ENCODE measurements at regions not wholly inside any gene's neighbourhood (a gene's known extent, or its start where the extent isn't known, plus 50 kb on each side); places are given as distances from the start of the nearest gene placed in this dataset.

DNA sequence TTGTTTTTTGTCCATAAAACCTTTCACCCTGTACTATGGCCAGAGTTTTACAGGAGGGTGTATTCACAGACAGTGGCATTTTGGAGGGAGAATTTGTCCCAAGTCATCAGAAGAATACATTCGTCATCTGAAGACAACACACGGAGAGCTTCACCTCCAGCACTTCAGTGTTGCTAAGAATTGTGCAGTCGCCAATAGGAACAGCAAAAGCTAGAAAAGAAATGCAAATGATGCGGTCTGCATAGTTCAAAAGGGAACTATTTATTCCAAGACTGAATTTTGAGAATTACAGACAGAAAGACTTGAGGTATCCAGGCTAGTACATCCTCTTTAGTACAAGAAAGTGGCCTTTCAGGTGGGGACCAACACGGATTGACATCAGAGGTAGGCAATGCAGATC, 399.2 kb upstream of the KIF2A start:
- WGBS, 2 donors, result 77 to 79% methylated on average over 5 of the region's 5 CpGs
- Histone ChIP-seq H3K9me3 (peaks cover 0 to 2% (median 0%) of the 10 kb centered on the region in 11 donors), H3K4me3 (no peak overlapping the region), H3K27ac (no peak overlapping the region), H3K4me1 (peaks cover 0 to 2% (median 0%) of the 10 kb centered on the region in 9 donors), H3K36me3 (no peaks in the 10 kb centered on the region), H3K27me3 (no peaks in the 10 kb centered on the region)
- ATAC-seq (no peak), DNase-seq (no peak)
- TF ChIP-seq, protein P1, sequence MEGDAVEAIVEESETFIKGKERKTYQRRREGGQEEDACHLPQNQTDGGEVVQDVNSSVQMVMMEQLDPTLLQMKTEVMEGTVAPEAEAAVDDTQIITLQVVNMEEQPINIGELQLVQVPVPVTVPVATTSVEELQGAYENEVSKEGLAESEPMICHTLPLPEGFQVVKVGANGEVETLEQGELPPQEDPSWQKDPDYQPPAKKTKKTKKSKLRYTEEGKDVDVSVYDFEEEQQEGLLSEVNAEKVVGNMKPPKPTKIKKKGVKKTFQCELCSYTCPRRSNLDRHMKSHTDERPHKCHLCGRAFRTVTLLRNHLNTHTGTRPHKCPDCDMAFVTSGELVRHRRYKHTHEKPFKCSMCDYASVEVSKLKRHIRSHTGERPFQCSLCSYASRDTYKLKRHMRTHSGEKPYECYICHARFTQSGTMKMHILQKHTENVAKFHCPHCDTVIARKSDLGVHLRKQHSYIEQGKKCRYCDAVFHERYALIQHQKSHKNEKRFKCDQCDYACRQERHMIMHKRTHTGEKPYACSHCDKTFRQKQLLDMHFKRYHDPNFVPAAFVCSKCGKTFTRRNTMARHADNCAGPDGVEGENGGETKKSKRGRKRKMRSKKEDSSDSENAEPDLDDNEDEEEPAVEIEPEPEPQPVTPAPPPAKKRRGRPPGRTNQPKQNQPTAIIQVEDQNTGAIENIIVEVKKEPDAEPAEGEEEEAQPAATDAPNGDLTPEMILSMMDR (IDR thresholded peaks at IDR 0.05), result no peak
- intact Hi-C loops (cut with DNase I), result no loop called here

DNA sequence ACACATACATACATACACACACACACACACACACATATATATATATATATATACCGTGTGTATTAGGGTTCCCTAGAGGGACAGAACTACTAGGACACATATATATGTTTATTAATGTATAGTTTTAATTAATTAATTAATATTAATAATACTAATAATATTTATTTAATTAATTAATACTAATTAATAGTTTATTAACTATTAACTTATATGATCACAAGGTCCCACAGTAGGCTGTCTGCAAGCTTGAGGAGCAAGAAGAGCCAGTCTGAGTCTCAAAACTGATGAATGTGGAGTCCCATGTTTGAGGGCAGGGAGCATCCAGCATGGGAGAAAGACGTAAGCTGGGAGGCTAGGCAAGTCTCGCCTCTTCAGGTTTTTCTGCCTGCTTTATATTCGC, 398.0 kb upstream of the KIF2A start:
- DNase-seq (no peak), ATAC-seq (no peak)
- no peaks in the 10 kb centered on the region for H3K4me1 ChIP-seq
- no peaks in the 10 kb centered on the region for H3K27me3 ChIP-seq
- H3K4me3 ChIP-seq, result no peak overlapping the region
- 90 to 92% methylated on average over 4 of the region's 4 CpGs for WGBS, 2 donors
- TF ChIP-seq, protein P1 (IDR thresholded peaks at IDR 0.05), result no peak
- no peaks in the 10 kb centered on the region for H3K36me3 ChIP-seq
- H3K27ac ChIP-seq, result no peak overlapping the region
- intact Hi-C loops (cut with DNase I), result no loop called here
- H3K9me3 ChIP-seq, result peaks cover 0 to 13% (median 6%) of the 10 kb centered on the region in 11 donors

DNA sequence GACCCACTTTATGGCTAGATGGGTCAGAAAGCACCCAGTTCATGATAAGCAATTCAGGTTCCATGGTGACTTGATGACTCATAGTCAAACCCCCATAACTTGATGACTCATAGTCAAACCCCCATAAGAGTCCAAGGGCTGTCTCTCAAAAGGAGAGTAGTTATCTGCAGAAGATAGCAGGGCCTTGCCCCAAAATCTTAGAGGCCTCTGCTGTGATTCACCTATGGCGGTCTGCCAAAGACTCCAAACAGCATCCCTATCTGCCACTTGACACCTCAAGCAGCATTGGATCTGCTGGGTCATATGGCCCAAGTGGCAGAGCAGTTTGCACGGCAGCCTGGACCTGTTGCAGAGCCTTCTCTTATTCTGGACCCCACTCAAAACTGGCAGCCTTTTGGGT, 395.2 kb upstream of the KIF2A start:
- no peak overlapping the region for H3K4me3 ChIP-seq
- no peak overlapping the region for H3K27ac ChIP-seq
- no peaks in the 10 kb centered on the region for H3K36me3 ChIP-seq
- DNase-seq (no peak), ATAC-seq (no peak)
- H3K27me3 ChIP-seq, result no peaks in the 10 kb centered on the region
- TF ChIP-seq, protein P1 (IDR thresholded peaks at IDR 0.05), result no peak
- WGBS, 2 donors, result 58 to 63% methylated on average over 2 of the region's 2 CpGs
- H3K4me1 ChIP-seq, result no peaks in the 10 kb centered on the region
- intact Hi-C loops (cut with DNase I), result no loop called here
- H3K9me3 ChIP-seq, result peaks cover 0 to 23% (median 6%) of the 10 kb centered on the region in 11 donors

DNA sequence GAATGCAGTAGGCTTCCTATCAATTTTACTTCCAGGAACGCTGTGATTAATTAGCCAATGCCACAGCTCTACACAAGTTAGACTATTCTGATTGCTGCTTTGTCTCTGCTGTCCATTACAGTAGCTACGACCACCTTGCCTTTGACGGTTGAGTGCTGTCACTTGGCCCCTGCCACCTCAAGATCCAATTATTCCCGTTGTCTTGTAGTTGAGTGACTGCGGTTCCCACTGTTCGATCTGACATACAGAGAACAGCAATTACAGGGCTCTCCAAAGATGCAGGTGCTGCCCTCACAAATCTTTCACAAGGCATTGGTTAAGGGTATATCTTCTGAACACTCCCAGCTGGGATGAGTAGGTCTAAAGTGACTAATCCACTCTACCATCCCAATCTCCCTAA, 393.4 kb upstream of the KIF2A start:
- Histone ChIP-seq H3K9me3 (peaks cover 0 to 23% (median 6%) of the 10 kb centered on the region in 11 donors), H3K27ac (no peak overlapping the region), H3K27me3 (no peaks in the 10 kb centered on the region), H3K4me3 (no peak overlapping the region), H3K4me1 (no peaks in the 10 kb centered on the region), H3K36me3 (no peaks in the 10 kb centered on the region)
- intact Hi-C loops (cut with DNase I), result no loop called here
- TF ChIP-seq, protein P1 (IDR thresholded peaks at IDR 0.05), result no peak
- WGBS, 2 donors, result 92 to 93% methylated on average over 6 of the region's 6 CpGs
- ATAC-seq (no peak), DNase-seq (no peak)
